ENCODE measurements at regions not wholly inside any gene's neighbourhood (a gene's known extent, or its start where the extent isn't known, plus 50 kb on each side); places are given as distances from the start of the nearest gene placed in this dataset.
A peak's percentile ranks its signal among the peaks of the same experiment; 100 is the strongest.

- TF ChIP-seq ZUFSP (CRISPR knock-in tag; IDR thresholded peaks at IDR 0.05; ENCODE audit: borderline replicate concordance) (no peak), HNRNPK (IDR thresholded peaks at IDR 0.05; ENCODE audit: low read depth, low read length, poor library complexity, severe bottlenecking) (no peak), ZNF773 (CRISPR knock-in tag; IDR thresholded peaks at IDR 0.05; ENCODE audit: borderline replicate concordance) (no peak), GLI4 (CRISPR knock-in tag; IDR thresholded peaks at IDR 0.05; ENCODE audit: borderline replicate concordance) (no peak), BRCA1 (CRISPR knock-in tag; IDR thresholded peaks at IDR 0.05) (no peak), SOX6 (IDR thresholded peaks at IDR 0.05) (no peak), SOX6 (CRISPR knock-in tag; IDR thresholded peaks at IDR 0.05) (peak; percentile 97), ZSCAN5A (CRISPR knock-in tag; IDR thresholded peaks at IDR 0.05; ENCODE audit: borderline replicate concordance) (peak; percentile 37; the same call in 1 of the 2 replicates), PBX2 (CRISPR knock-in tag; IDR thresholded peaks at IDR 0.05) (no peak), BCL3 (CRISPR knock-in tag; IDR thresholded peaks at IDR 0.05) (no peak), ASH2L (IDR thresholded peaks at IDR 0.05; ENCODE audit: insufficient read length, low read depth, low read length) (peak; percentile 79), ZMAT5 (CRISPR knock-in tag; IDR thresholded peaks at IDR 0.05; ENCODE audit: borderline replicate concordance, low read depth) (no peak), ZNF296 (CRISPR knock-in tag; conservative IDR thresholded peaks at IDR 0.05) (no peak), TMF1 (CRISPR knock-in tag; IDR thresholded peaks at IDR 0.05; ENCODE audit: low read depth) (no peak), REPIN1 (CRISPR knock-in tag; IDR thresholded peaks at IDR 0.05; ENCODE audit: borderline replicate concordance, low read depth) (no peak), MYNN (CRISPR knock-in tag; IDR thresholded peaks at IDR 0.05; ENCODE audit: low read depth) (no peak), SAFB2 (CRISPR knock-in tag; IDR thresholded peaks at IDR 0.05; ENCODE audit: borderline replicate concordance, low read depth) (no peak), TBX3 (IDR thresholded peaks at IDR 0.05; ENCODE audit: borderline replicate concordance) (peak; percentile 97), ZFP62 (CRISPR knock-in tag; IDR thresholded peaks at IDR 0.05) (no peak), KAT7 (CRISPR knock-in tag; IDR thresholded peaks at IDR 0.05; ENCODE audit: borderline replicate concordance) (no peak), NCOA2 (CRISPR knock-in tag; IDR thresholded peaks at IDR 0.05) (peak; percentile 89), YEATS2 (CRISPR knock-in tag; IDR thresholded peaks at IDR 0.05; ENCODE audit: borderline replicate concordance) (no peak; the same call in 1 of the 2 replicates), SIX1 (CRISPR knock-in tag; IDR thresholded peaks at IDR 0.05; ENCODE audit: borderline replicate concordance) (peak; percentile 94), TAF1 (CRISPR knock-in tag; IDR thresholded peaks at IDR 0.05) (no peak), SIN3A (IDR thresholded peaks at IDR 0.05; ENCODE audit: borderline replicate concordance, low read depth, low read length) (no peak), ZNF572 (CRISPR knock-in tag; IDR thresholded peaks at IDR 0.05) (no peak), NFIB (CRISPR knock-in tag; IDR thresholded peaks at IDR 0.05; ENCODE audit: borderline replicate concordance) (no peak)
Observed at GRCh38 chr2:78260861-78261260, 738.7 kb upstream of the LRRTM4 start (continued).

Data from HepG2 (cell line).